ENCODE measurements at regions not wholly inside any gene's neighbourhood (a gene's known extent, or its start where the extent isn't known, plus 50 kb on each side); places are given as distances from the start of the nearest gene placed in this dataset.

GRCh38 chr3:26498271-26498670 is 124.3 kb upstream of the LRRC3B start:
- TF ChIP-seq CTCF (IDR thresholded peaks at IDR 0.05) (no peak), POLR2A (IDR thresholded peaks at IDR 0.05) (no peak)
